ENCODE measurements at regions not wholly inside any gene's neighbourhood (a gene's known extent, or its start where the extent isn't known, plus 50 kb on each side); places are given as distances from the start of the nearest gene placed in this dataset.
A peak's percentile ranks its signal among the peaks of the same experiment; 100 is the strongest.

DNA sequence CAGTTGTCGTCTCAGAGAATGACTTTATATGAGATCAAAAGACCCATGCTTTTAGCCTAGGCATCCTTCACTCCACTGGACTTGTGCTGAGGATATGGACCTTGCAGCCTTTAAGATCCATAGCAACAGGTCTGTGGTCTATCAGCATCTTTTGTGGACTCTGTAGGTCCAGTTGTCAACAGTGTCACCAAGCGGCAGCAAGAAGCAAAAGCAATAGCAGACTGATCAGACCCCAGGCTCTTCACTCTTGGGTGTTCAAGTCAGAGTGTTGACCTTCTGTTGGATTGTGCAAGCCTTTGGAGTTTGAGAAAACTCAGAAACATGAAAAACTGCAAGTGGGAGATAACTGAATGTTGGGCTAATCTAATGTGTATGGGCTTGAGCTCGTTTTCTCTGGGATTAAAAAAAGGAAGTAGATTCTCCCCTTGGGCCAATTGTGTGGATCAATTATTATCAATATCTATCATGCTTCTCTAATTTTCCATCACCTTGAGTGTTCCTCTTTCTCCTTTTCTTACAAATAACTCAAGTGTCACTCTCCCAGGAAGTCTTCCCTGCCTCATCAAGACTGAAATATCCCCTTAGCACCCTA lies 144.2 kb downstream of the LYPLAL1 start:
- no peak overlapping the region for H3K27ac Mint-ChIP-seq (ENCODE audit: unreplicated experiment)
- H3K27me3 Mint-ChIP-seq (ENCODE audit: unreplicated experiment) = no peaks in the 10 kb centered on the region
- peaks cover 4% of the 10 kb centered on the region for H3K4me1 Mint-ChIP-seq (ENCODE audit: unreplicated experiment)
- H3K36me3 Mint-ChIP-seq (ENCODE audit: low read depth, unreplicated experiment) = no peaks in the 10 kb centered on the region
- H3K9me3 Mint-ChIP-seq (ENCODE audit: unreplicated experiment) = no peaks in the 10 kb centered on the region
- TF ChIP-seq, protein P1, sequence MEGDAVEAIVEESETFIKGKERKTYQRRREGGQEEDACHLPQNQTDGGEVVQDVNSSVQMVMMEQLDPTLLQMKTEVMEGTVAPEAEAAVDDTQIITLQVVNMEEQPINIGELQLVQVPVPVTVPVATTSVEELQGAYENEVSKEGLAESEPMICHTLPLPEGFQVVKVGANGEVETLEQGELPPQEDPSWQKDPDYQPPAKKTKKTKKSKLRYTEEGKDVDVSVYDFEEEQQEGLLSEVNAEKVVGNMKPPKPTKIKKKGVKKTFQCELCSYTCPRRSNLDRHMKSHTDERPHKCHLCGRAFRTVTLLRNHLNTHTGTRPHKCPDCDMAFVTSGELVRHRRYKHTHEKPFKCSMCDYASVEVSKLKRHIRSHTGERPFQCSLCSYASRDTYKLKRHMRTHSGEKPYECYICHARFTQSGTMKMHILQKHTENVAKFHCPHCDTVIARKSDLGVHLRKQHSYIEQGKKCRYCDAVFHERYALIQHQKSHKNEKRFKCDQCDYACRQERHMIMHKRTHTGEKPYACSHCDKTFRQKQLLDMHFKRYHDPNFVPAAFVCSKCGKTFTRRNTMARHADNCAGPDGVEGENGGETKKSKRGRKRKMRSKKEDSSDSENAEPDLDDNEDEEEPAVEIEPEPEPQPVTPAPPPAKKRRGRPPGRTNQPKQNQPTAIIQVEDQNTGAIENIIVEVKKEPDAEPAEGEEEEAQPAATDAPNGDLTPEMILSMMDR (IDR thresholded peaks at IDR 0.05; ENCODE audit: unreplicated experiment) = peak; percentile 26
- no peak overlapping the region for H3K4me3 Mint-ChIP-seq (ENCODE audit: unreplicated experiment)
- peak; percentile 5 for DNase-seq (ENCODE audit: low spot score)

DNA sequence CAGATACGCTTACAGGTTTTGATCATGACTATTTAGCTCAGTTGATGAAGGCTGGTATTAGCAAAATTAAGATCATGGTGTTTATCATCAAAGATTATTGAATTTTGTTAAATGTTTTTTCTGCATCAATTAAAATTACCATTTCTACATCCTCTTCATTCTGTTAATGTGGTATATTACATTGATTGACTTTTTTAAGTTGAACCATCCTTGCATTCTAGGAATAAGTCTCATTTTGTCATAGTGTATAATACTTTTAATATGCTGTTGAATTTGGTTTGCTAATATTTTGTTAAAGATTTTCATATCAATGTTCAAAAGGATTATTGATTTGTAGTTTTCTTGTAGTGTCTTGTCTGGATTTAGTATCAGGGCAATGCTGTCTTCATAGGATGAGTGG lies 142.4 kb downstream of the LYPLAL1 start:
- TF ChIP-seq, protein P1 (IDR thresholded peaks at IDR 0.05; ENCODE audit: unreplicated experiment) = no peak
- H3K27ac Mint-ChIP-seq (ENCODE audit: unreplicated experiment) = no peak overlapping the region
- DNase-seq (ENCODE audit: low spot score) = no peak
- H3K4me1 Mint-ChIP-seq (ENCODE audit: unreplicated experiment) = no peaks in the 10 kb centered on the region
- no peaks in the 10 kb centered on the region for H3K9me3 Mint-ChIP-seq (ENCODE audit: unreplicated experiment)
- H3K27me3 Mint-ChIP-seq (ENCODE audit: unreplicated experiment) = no peaks in the 10 kb centered on the region
- H3K4me3 Mint-ChIP-seq (ENCODE audit: unreplicated experiment) = no peak overlapping the region
- H3K36me3 Mint-ChIP-seq (ENCODE audit: low read depth, unreplicated experiment) = no peaks in the 10 kb centered on the region

DNA sequence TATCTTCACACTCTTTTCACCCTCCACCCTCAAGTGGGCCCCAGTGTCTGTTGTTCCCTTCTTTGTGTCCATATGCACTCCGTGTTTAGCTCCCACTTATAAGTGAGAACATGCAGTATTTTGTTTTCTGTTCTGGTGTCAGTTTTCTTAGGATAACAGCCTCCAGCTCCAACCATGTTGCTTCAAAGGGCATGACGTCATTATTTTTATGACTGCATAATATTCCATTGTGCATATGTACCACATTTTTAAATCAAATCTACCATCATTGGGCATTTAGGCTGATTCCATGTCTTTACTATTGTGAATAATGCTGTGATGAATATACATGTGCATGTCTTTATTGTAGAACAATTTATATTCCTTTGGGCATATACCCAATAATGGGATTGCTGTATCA lies 140.3 kb downstream of the LYPLAL1 start:
- DNase-seq (ENCODE audit: low spot score) = no peak
- TF ChIP-seq, protein P1 (IDR thresholded peaks at IDR 0.05; ENCODE audit: unreplicated experiment) = no peak
- Mint-ChIP-seq H3K27ac (ENCODE audit: unreplicated experiment) (no peak overlapping the region), H3K4me1 (ENCODE audit: unreplicated experiment) (no peaks in the 10 kb centered on the region), H3K9me3 (ENCODE audit: unreplicated experiment) (no peaks in the 10 kb centered on the region), H3K36me3 (ENCODE audit: low read depth, unreplicated experiment) (no peaks in the 10 kb centered on the region), H3K27me3 (ENCODE audit: unreplicated experiment) (no peaks in the 10 kb centered on the region), H3K4me3 (ENCODE audit: unreplicated experiment) (no peak overlapping the region)

DNA sequence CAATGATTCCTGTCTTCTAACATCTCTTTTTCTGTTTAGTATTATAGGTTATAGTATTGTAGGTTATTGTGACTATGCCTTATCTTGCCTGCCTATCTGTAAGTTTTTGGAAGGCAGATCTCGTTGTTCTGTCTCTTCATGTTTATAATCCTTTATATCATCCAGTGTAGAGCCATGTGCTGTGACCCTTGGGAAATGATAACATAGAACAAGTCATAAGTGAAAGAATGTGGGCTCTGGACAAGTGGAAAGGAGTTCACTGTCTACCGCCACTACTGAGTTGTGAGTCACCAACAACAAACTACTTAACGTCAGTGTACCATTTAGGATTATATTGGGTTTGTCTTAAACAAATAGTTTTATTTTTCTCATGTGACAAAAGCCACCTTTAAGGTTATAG lies 139.3 kb downstream of the LYPLAL1 start:
- DNase-seq (ENCODE audit: low spot score) = no peak
- Mint-ChIP-seq H3K4me1 (ENCODE audit: unreplicated experiment) (no peaks in the 10 kb centered on the region), H3K36me3 (ENCODE audit: low read depth, unreplicated experiment) (no peaks in the 10 kb centered on the region), H3K9me3 (ENCODE audit: unreplicated experiment) (no peaks in the 10 kb centered on the region), H3K4me3 (ENCODE audit: unreplicated experiment) (no peak overlapping the region), H3K27me3 (ENCODE audit: unreplicated experiment) (no peaks in the 10 kb centered on the region), H3K27ac (ENCODE audit: unreplicated experiment) (no peak overlapping the region)
- TF ChIP-seq, protein P1 (IDR thresholded peaks at IDR 0.05; ENCODE audit: unreplicated experiment) = no peak

DNA sequence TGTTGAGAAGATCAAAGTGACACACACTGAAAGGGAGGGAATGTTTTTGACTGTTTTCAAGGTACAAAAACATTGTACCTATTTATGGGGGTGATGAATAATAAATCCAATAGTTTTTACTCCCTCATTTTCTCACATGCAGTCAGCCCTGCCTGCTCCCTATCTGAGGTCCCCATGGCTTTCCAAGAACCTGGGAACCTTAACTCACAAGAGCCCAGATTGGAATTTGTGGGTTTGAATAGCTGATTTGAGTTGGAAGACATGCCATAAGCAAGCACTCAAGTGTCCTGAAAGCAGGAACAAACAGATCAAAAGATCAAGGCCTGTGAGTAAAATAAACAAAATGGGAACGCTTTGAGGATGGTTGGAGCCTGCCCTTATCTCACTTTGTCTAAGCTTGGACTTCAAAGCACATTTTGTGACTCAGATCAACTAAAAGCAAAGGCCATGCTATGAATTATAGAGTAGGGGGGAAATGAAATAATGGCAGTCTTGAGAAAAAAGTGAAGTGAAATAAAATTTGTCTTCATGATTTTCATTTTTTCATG lies 136.6 kb downstream of the LYPLAL1 start:
- TF ChIP-seq, protein P1 (IDR thresholded peaks at IDR 0.05; ENCODE audit: unreplicated experiment) = no peak
- Mint-ChIP-seq H3K9me3 (ENCODE audit: unreplicated experiment) (no peaks in the 10 kb centered on the region), H3K4me1 (ENCODE audit: unreplicated experiment) (no peaks in the 10 kb centered on the region), H3K27ac (ENCODE audit: unreplicated experiment) (no peak overlapping the region), H3K27me3 (ENCODE audit: unreplicated experiment) (no peaks in the 10 kb centered on the region), H3K36me3 (ENCODE audit: low read depth, unreplicated experiment) (no peaks in the 10 kb centered on the region), H3K4me3 (ENCODE audit: unreplicated experiment) (no peak overlapping the region)
- DNase-seq (ENCODE audit: low spot score) = no peak

Data from endothelial cell (in vitro differentiated cells).